GM18868 (cell line): ENCODE measurements at regions not wholly inside any gene's neighbourhood (a gene's known extent, or its start where the extent isn't known, plus 50 kb on each side); places are given as distances from the start of the nearest gene placed in this dataset.

ENCODE experiments used
- ATAC-seq: cut with Tn5 transposase; IDR thresholded peaks from one replicate; pipeline ENCODE4 v1.9.1; 2021; ENCODE audit warnings: mild to moderate bottlenecking, moderate library complexity; ENCODE audit not compliant: unreplicated experiment

DNA sequence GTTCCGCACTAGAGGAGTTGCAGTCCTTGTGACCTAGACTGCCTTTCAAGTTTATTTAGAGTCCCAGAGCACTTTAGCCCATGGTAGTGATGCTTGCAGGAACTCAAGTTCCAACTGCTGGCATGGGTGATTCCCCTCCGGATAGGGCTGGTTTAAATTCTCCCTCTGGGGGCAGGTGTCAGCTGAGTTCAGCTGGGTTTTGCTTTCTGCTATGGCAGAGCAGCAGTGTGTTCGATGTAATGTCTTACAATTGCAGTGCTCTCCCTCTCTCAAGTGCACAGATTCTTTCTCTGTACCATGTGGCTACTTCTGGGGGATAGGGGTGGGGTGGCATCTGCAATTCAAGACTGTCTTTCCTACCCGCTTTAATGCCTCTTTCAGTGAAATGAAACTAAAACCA is 164.8 kb upstream of the ZIC3 start:
- ATAC-seq = peak; percentile 74

DNA sequence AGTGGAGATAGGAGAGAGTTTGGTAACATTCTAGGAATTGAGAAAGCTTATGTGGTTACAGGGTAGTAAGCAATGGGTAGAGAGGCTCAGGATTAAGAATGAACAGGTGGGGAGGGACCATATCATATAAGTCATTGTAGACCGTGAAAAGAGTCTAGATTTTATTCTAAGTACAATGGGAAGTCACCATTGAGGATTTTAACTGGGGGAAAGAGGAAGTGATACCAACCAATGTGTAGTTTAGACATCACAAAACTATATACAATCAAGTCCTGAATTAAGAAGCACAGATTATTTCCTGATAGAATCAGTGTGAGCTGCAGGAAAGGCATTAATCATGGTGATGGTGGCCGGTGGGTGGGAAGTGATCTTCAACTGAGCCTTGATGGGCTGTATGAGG is 178.3 kb upstream of the ZIC3 start:
- ATAC-seq = peak; percentile 96

DNA sequence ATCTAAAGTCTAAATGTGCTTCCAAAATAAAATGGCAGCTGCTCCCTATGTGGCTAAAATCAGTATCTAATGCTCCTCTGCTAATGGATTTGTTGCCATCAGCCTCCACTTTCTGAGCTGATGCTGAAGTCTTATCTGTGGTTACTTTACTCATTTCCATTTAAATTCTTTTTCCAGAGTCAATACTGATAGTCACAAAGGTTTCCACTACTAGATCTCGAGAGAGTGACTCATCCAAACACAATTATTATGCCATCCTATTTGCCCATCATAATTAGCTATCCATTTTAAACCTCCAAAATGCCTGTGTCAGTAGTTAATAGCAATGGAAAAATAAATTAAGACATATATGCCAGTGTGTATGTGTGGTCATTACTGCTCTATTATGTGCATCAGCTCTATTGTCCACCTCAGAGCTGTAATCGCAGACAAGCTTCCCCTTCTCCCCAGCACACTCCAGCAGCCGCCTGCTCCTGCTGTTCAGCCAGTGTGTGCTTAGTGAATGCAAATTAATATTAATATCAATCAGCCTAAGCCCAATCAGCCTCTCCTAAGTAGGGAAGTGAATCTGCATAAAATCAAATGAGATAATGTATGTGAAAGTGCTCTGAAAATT is 199.8 kb upstream of the ZIC3 start:
- no peak for ATAC-seq

DNA sequence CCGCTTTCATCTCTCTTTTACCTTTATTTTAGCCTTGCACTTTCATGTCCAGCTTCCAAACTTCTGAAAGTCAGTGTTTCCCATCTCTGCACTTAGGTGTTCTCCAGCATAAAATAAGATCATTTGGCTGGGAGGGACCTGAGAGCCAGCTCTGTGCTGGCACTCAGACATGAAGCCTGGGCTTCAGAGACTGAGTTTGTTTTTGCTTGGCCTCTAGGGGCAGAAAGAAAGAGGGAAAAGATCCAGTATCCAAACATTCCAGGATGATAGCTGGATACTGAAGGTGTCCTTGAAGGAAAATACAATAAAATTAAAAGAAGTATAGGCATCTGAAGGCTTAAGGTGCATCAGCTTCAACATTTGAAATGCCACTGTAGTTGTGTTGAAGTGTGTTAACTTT is 202.4 kb upstream of the ZIC3 start:
- no peak for ATAC-seq

DNA sequence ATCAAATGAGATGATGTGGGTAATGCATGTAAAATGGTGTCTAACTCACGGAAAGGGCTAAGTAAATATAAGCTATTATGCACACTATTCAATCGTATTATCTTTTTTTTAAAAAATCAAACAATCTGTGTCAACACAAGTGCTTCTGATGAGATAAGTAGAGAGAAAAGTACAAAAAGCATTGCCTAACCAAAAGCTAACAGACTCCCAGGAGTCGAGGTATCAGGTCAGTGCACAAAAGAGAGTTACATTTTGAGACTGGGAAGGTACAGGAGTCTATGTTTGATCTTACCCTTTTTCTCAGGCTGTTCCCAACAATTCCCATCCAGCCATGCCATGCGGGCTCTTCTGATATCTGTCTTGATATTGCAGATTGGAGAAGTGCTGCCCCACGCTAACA is 203.3 kb upstream of the ZIC3 start:
- ATAC-seq = peak; percentile 11

DNA sequence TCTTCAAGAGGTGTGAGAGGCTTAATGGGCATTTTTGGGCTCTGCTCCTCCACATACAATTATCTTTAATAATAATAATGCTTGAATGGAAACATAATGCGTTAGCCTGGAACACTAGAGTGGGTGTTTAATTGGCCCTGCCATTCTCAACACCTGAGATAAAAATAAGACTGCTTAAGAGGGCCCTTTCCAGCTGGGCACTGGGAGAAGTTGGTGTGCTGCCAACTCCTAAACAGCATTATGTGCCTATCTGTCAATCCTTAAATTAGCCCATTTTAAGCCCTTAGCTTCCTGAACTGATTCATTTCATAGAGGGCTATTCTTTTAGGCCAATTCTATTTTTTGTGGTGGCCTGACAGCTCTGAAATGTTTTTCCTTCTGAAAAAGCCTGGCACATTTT is 211.1 kb upstream of the ZIC3 start:
- ATAC-seq = no peak

DNA sequence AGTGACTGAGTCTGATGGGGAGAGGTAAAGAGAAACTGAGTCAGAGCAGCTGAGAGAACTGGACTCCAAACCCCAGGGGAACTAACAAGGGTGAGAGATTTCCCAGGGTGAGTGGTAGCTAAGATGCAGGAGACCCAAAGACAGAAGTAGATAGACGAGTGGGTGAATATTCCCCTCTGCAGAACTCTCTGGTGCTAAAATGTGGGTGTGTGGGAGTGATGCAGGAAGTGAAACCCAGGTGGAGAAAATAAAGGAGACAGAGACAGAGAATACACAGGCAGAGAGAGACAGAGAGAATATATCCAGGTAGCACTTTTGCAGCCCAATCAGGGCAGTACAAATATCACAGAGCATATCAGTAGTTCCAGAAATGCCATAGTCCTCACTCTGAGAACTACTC is 212.5 kb upstream of the ZIC3 start:
- ATAC-seq = peak; percentile 66

DNA sequence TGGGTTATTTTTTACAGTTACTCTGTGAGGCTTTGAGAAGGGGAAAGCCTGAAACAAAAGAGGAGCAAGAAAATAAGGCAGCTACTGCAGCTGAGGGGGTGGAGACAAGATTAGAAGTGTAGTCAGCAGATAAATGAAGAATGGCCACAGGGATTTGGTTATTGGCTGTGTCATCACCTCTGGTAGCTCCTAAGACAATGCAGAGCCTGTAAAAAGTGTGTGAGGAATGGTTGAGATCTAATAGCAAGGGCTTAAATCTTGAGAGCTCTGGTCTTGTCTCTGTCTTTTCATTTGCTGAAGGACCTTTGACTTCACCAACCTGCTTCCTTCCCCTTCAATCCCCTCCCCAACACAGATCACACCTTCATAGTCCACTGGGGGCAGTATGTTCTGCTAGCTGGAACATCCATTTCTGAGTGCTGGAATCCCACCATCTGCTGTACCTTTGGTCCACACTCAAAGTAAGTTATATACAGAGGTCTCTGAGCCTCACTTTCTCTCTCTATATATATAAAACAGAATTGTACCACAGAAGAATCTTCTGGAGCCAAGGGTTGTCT is 213.7 kb upstream of the ZIC3 start:
- peak; percentile 38 for ATAC-seq

DNA sequence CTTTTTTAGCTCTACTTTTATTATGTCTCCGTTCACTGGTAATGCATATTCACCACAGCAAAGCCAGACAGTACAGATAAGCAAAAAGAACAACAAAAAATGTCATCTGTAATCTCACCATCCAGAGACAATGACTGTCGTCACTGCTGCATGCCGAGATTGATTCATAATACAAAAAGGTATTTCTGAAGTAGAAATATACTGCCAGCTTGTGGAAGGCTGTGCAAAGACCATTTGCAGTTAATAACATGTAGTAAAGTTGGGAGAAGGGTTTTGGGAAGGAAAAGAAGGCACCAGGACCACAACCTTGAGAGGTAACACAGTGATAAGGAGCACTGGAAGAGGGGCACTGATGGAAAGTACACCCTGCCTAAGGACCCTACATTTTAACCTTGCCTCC is 223.0 kb upstream of the ZIC3 start:
- ATAC-seq = no peak

DNA sequence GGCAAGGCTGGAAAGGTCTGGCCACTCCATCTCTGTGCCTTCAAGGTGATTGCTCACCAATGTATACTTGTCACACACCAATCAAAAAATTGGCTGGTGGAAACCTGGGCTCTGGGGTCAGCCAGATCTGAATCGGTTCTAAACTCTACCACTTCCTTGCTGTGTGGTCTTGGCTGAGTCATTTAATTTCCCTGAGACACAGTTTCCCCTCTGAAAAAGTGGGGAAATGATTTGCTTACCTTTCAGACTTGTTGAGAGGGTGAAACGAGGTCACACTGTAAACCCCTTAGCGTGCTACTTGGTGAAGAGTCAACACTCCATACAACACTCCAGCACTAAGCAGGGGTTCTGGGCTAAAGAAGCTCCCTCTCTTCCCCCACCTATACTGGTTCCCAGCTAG is 252.3 kb upstream of the ZIC3 start:
- peak; percentile 70 for ATAC-seq

DNA sequence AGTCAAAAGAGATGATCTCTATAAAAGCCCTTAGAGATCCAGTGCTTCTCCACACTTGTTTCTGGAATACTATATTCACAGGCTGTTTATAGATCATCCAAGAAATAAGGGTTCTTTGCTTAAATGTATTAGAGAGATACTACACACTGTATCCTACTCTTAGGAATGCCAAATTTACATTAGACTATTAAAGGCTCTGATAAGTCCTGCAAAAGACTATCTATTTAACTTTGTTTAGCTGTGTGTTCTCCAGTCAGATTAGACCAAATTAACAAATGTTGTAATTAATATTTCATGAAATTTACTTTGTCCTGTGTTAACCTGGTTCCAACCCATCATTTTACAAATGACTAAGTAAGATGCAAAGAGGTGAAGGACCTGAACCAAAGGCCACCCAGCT is 260.5 kb upstream of the ZIC3 start:
- ATAC-seq = no peak

DNA sequence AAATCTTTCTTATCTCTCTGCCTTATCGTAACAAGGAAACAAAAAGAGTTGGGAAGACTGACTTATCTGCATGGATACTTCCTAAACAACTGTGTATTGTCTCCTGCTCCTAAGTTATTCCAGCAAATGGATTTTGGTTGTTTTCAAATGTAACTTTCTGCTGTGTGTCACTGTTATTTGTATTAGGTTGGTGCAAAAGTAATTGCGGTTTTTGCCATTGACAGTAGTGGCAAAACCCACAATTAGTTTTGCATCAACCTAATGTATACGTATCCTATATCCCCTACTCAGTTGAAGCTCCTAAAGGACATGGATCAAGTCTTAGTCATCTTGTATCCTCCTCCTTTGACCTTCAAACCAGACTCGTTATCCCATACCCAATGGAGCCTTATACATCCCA is 263.4 kb upstream of the GPR101 start:
- ATAC-seq = no peak

DNA sequence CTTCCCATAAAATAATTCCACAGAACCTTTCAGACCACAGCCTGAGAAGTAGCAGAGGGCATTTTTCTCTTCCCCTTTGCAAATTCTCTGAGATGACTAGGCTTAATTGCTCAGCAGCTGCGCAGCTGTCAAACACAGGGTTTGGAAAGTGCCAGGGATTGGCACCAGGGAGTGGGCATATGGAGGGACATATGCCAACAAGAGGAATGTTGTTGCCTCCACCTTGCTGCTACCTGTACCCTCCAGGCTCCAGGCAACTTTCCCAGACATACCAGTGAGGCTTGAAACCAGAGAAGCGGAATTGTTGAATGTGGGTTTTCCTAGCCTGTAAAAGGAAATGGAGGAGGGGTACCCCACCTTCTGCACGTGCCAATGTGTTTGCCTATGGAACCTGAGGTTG is 256.2 kb upstream of the GPR101 start:
- ATAC-seq = no peak

DNA sequence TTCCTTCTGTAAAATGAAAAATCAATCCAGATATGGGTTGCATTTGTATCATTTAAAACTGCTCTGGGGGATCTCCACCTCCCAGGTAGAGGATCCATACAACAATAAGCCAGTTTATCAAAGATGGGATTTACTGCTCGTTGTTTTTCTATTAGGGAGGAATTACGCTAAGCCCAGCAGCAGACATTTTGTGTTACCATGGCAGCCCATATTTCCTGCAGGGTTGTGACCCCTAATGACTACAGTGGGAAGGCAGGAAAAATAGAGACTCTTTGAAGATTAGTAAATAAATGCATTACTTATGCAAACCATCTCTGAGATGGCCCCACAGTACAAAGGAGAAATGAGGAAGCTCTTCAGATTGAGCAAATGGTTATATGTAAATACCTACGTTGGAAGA is 253.4 kb upstream of the GPR101 start:
- no peak for ATAC-seq

DNA sequence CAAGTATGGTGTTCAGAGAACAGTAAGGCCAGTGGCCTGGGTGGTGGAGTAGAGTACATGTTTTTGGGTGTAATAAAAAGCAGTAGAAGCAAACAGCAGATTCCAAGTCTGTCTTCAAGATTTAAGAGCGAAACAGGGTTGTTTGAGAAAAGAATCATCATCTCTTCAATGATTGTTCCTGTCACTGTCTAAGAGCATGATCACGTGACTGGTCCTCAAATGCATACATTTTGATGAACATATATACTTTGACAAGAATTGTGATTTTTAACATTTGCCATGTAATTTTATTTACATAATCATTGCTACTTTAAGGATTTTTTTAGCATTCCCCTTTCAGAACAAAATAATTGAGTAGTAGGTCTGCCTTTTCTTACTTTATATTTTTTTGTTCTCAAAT is 252.6 kb upstream of the GPR101 start:
- no peak for ATAC-seq

DNA sequence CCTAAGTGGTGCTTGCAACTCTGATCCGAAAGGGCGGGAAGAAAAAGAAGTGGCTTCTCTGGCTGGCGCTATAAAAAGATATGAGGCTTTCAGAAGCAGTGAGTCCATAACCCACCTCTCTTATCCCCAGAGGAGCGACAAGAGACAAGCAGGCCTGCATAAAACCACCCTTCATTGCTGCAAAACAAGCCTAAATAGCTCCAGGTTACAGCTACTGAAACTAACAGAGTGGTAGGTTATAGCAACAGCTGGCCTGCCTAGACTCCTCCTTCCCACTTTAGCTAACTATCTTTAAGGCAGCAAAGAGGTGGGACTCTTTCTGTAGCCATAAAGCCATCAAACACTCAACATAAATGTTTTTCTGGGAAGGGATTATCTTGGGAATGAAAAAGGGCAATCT is 245.0 kb upstream of the GPR101 start:
- ATAC-seq = no peak

DNA sequence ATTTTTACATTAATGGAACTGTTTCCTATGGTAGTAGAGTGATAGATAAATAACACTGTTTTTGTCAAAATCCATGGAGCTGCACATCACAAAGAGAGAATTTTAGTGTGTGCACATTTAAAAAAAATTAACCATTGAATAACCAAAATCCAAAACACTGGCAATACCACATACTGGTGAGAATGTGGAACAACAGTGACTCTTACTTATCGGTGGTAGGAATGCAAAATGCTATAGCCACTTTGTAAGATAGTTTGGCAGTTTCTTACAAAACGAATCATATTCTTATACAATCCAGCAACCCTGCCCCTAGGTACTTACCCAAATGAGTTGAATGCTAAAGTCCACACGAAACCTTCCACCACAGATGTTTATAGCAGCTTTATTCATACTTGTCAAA is 229.6 kb upstream of the GPR101 start:
- ATAC-seq = no peak

DNA sequence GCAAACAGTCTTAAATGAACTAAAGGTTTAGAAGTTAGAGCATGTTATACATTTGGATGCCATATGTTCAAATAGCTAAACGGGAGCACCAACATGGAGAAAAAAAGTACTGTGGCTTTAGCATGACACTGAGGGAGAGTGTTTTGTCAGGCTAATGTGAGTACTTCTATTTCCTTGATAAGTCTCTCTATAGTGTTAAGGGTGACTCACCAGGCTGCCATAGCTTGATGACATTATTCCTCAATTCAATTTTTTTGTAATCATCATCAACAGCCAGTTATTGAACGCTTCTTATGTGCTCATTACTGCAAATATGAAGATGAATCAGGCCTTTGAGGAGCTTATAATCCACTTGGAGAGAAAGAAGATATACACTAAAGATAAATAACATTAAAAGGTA is 211.4 kb upstream of the GPR101 start:
- ATAC-seq = no peak

DNA sequence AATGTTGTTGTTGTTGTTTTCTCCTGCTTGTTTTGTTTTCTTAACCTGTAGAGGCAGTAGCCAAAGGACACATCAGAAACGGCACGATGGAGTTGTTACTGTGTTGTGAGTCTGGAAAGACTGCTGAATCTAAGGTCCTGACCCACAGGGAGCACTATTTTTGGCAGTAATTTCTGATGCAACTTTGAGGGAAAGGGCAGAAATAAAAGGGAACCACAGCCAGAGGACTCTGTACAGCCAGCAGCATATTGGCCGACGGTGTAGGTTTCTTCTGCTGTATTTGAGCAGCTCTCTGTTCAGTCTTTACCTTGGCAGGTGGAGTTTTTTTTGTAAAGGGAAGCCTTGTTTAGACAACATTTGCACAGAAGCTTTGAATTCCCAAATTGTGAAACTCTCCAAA is 203.0 kb upstream of the GPR101 start:
- no peak for ATAC-seq

DNA sequence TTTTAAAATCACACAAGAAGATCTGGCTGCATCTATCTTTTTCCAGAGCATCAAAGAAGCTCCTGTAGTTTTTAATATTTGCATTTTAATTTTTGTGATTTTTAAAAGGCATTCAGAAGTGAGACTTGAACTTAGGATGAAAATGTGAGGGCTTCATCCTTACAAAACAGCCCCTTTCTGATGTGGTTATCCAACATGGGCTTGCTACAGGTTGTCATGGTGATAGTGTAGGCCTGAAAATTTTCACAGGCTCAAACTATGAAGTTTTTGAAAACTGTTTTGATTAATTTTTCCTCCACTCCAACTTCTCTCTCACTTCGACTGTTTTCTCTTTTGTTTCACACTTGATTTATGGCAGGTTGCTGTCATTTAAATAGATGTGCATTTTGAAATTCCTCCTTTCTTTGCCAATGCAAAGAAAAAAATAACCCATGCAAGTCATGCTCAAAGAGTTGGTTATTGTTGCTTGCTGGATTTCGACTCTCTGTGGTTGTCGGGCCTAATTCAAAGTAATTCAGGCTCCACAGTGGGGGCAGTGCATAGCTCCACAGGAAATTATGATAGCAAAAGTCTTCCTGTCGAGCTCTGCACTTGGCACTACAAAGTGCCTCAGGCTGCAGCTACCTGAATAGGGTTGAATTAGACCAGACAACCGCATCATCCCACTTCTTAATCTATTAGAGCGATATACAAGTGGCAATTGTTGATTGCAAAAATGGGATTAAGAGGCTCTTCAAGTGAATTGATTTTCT is 201.0 kb upstream of the GPR101 start:
- no peak for ATAC-seq

DNA sequence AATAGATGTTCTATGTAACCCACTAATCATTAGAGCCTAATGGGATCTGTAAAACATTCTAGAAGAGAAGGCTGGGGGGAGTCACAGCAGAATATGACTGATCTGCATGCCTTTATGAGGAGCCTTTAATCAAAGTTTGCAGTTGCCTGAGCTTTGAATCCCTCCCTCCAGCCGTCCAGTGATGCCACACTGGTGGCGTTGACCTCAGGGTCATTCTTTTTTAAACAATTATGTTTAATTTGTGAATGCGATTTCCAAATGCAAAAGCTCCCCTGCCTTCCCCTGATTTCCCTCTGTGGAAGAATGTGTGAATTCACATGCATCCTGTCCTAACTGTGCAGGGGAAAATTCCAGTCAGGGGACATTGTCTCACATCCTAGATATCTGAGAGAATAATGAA is 199.7 kb upstream of the GPR101 start:
- no peak for ATAC-seq

DNA sequence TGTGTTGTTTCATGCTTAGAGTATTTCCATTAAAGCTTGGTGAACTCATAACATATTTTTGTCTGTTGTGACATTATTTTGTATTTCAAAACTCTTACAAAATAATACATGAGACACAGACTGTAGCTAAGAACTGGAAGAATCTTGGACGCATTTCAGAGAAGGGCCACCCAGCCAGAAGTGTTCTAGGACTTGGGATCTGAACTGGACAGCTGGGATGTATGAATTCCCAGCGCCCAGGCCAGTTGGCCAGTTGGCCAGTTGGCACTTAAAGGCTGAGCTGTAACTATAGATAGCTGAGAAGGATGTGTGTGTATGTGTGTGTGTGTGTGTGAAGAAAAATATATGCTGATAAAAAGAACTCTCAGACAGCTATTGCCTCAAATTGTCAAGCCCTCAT is 193.4 kb upstream of the GPR101 start:
- no peak for ATAC-seq

DNA sequence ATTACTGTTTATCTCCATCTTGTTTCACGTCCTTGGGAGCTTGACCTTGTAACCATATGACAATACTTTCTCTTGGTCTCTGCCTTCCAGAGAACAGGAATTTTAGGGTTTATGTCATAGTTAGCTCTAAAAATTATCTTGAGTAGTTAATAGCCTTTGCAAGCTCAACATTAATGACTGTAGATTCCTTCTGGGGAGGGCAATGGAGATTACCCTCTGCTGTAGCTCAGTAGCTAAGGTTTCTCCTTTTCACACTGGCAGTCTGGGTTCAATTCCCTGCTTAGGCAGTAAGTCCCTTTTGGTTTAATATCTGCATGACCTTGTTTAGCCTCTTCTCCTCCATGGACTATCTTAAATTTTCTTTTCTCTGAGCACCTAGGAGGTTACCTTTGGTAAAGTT is 181.7 kb upstream of the GPR101 start:
- ATAC-seq = no peak
